Mesothelial cell of epicardium (in vitro differentiated cells): ENCODE measurements at regions not wholly inside any gene's neighbourhood (a gene's known extent, or its start where the extent isn't known, plus 50 kb on each side); places are given as distances from the start of the nearest gene placed in this dataset.

Experiments
- DNase-seq, 2 experiments: peaks; one replicate each; pipeline ENCODE4 v3.0.0; 2021; ENCODE audit warnings: low spot score in 2 of 2; ENCODE audit not compliant: unreplicated experiment in 2 of 2
- H3K27ac Mint-ChIP-seq: 2 replicates; pipeline ENCODE4 v1.8.0; 2021; ENCODE audit warnings: mixed read lengths
- H3K27me3 Mint-ChIP-seq: 2 replicates; pipeline ENCODE4 v1.8.0; 2021; ENCODE audit warnings: low read depth, mixed read lengths
- H3K36me3 Mint-ChIP-seq: 2 replicates; pipeline ENCODE4 v1.8.0; 2021; ENCODE audit warnings: mixed read lengths
- H3K4me1 Mint-ChIP-seq: 2 replicates; pipeline ENCODE4 v1.8.0; 2021; ENCODE audit warnings: mixed read lengths
- H3K4me3 Mint-ChIP-seq: 2 replicates; pipeline ENCODE4 v1.8.0; 2021; ENCODE audit warnings: mild to moderate bottlenecking, moderate library complexity, mixed read lengths
- H3K9me3 Mint-ChIP-seq: 2 replicates; pipeline ENCODE4 v1.8.0; 2021; ENCODE audit warnings: mixed read lengths
- CTCF ChIP-seq: fragments of 200-600 bp; sonication (generic); IDR thresholded peaks from one replicate; pipeline ENCODE4 v1.5.0; 2021; ENCODE audit warnings: antibody characterized with exemption; ENCODE audit not compliant: unreplicated experiment

GRCh38 chr5:143757116-143757515, 54.8 kb upstream of the HMHB1 start:
- Mint-ChIP-seq H3K9me3 (no peaks in the 10 kb centered on the region), H3K27me3 (no peaks in the 10 kb centered on the region), H3K27ac (no peak overlapping the region), H3K4me1 (peaks cover 8% of the 10 kb centered on the region), H3K36me3 (no peaks in the 10 kb centered on the region), H3K4me3 (no peak overlapping the region)
- TF ChIP-seq CTCF: no peak
- DNase-seq: no peak

- H3K27ac Mint-ChIP-seq: no peak overlapping the region
- DNase-seq: no peak
- H3K4me1 Mint-ChIP-seq: peaks cover 8% of the 10 kb centered on the region
- no peak overlapping the region for H3K4me3 Mint-ChIP-seq
- no peaks in the 10 kb centered on the region for H3K9me3 Mint-ChIP-seq
- no peak for TF ChIP-seq CTCF
- no peaks in the 10 kb centered on the region for H3K36me3 Mint-ChIP-seq
- H3K27me3 Mint-ChIP-seq: peaks cover under 1% of the 10 kb centered on the region
These were observed 56.0 kb upstream of the HMHB1 start for GRCh38 chr5:143755966-143756365.

GRCh38 chr5:143752165-143752850, 59.7 kb upstream of the HMHB1 start:
- peaks cover 12% of the 10 kb centered on the region for H3K4me1 Mint-ChIP-seq
- no peaks in the 10 kb centered on the region for H3K36me3 Mint-ChIP-seq
- no peak overlapping the region for H3K27ac Mint-ChIP-seq
- H3K27me3 Mint-ChIP-seq: peaks cover 1% of the 10 kb centered on the region
- DNase-seq: no peak
- no peak for TF ChIP-seq CTCF
- H3K9me3 Mint-ChIP-seq: no peaks in the 10 kb centered on the region
- H3K4me3 Mint-ChIP-seq: no peak overlapping the region

- Mint-ChIP-seq H3K27ac (no peak overlapping the region), H3K4me3 (no peak overlapping the region), H3K36me3 (no peaks in the 10 kb centered on the region), H3K27me3 (peaks cover 1% of the 10 kb centered on the region), H3K4me1 (peaks cover 12% of the 10 kb centered on the region), H3K9me3 (no peaks in the 10 kb centered on the region)
- no peak for TF ChIP-seq CTCF
- DNase-seq: no peak
These were observed 60.6 kb upstream of the HMHB1 start for GRCh38 chr5:143751342-143751741.

DNA sequence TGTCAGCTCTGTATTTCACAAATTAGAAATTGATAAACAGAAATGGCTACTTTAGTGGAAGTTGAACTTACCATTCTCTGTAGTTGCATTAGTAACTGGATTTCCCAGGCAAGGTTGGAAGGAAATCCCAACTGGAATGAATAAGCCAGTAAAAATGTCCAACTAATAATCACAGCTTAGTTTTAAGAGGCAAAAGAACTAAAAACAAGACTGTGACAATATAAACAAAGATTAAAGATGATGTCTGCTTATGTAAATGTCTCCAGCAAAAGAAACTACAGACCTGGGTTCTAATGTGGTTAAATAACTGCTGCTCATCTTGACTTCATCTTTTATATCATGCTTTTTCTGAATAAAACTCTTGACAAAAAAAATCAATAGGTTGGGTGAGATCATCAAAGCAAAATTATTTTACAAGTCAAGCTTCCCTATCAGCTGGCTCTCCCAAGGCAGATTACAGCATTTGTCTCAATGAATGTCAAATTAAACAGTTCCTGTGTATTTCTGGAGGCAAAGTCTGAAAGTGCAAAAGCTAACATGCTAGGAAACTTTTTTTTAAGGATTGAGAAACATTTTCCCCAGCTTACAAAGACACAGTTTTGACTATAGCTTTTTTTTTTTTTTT, 62.3 kb upstream of the HMHB1 start:
- Mint-ChIP-seq H3K27ac (peak overlapping the region; percentile 23), H3K36me3 (no peaks in the 10 kb centered on the region), H3K4me3 (no peak overlapping the region), H3K9me3 (no peaks in the 10 kb centered on the region), H3K27me3 (peaks cover 1% of the 10 kb centered on the region), H3K4me1 (peaks cover 12% of the 10 kb centered on the region)
- no peak for DNase-seq
- TF ChIP-seq CTCF: no peak
